ENCODE measurements at regions not wholly inside any gene's neighbourhood (a gene's known extent, or its start where the extent isn't known, plus 50 kb on each side); places are given as distances from the start of the nearest gene placed in this dataset.

DNA sequence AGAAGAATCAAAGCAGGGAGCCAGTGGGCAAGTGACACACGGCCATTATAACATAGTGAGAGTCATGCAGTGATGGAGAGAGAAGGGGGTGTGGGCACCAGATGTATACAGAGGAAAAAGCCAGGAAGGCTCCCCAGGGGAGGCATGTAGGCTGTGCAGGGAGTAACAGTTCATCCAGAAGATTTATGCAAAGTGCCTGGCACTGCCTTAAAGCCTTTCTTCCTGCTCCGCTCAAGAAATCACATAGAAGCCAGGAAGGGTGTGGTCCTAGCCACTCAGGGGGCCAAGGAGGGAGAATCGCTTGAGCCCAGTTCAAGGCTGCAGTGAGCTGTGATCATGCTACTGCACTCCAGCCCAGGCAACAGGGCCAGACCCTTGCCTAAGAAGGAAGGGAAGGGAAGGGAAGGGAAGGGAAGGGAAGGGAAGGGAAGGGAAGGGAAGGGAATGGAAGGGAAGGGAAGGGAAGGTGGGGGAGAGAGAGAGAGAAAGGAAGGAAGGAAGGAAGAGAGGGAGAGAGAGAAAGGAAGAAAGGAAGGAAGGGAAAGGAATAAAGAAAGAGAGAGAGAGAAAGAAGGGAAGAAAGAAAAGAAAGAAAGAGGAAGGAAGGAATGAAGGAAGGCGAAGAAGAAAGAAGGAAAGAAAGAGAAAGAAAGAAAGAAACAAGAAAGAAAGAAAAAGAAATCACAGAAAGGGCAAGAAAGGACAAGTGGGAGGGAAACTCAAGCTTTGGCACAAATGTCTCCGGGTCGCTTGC is 89.8 kb downstream of the LHX2 start:
- in situ Hi-C loops (cut with MboI; ENCODE audit: low sequenced_read_pairs, unreplicated experiment), result no loop called here
- TF ChIP-seq, protein P1, sequence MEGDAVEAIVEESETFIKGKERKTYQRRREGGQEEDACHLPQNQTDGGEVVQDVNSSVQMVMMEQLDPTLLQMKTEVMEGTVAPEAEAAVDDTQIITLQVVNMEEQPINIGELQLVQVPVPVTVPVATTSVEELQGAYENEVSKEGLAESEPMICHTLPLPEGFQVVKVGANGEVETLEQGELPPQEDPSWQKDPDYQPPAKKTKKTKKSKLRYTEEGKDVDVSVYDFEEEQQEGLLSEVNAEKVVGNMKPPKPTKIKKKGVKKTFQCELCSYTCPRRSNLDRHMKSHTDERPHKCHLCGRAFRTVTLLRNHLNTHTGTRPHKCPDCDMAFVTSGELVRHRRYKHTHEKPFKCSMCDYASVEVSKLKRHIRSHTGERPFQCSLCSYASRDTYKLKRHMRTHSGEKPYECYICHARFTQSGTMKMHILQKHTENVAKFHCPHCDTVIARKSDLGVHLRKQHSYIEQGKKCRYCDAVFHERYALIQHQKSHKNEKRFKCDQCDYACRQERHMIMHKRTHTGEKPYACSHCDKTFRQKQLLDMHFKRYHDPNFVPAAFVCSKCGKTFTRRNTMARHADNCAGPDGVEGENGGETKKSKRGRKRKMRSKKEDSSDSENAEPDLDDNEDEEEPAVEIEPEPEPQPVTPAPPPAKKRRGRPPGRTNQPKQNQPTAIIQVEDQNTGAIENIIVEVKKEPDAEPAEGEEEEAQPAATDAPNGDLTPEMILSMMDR (IDR thresholded peaks at IDR 0.05; ENCODE audit: borderline replicate concordance, control extremely low read depth, extremely low read depth, insufficient read depth, missing control alignments), result no peak

GRCh38 chr9:124101969-124102345 is 90.4 kb downstream of the LHX2 start:
- DNase-seq (ENCODE audit: low spot score), result no peak
- TF ChIP-seq, protein P1 (IDR thresholded peaks at IDR 0.05; ENCODE audit: borderline replicate concordance, control extremely low read depth, extremely low read depth, insufficient read depth, missing control alignments), result no peak
- in situ Hi-C loops (cut with MboI; ENCODE audit: low sequenced_read_pairs, unreplicated experiment), result no loop called here

More for the DNA sequence above, 89.8 kb downstream of the LHX2 start:
- DNase-seq (ENCODE audit: low spot score), result no peak

DNA sequence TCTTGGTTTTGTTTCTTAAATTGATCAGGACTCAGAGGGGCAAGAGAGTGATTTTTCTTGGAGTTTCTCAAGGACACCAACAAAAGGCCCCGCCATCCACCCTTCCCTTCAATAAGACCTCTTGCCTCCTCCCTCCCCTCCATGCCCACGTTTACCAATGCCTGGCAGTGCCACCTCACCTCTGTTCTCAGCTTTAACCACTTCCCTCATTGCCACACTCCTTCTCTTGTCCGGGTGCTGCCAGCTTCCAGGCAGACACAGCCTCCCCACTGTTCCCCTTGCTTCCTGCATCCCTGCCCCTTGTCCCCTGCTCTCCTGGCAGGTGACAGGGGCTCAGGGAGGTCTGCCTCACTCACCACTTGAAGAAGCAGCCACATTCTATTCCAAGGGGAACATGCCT is 90.8 kb downstream of the LHX2 start:
- no peak for DNase-seq (ENCODE audit: low spot score)
- in situ Hi-C loops (cut with MboI; ENCODE audit: low sequenced_read_pairs, unreplicated experiment), result no loop called here
- TF ChIP-seq, protein P1 (IDR thresholded peaks at IDR 0.05; ENCODE audit: borderline replicate concordance, control extremely low read depth, extremely low read depth, insufficient read depth, missing control alignments), result no peak

GRCh38 chr9:124105266-124105665 is 93.7 kb downstream of the LHX2 start:
- DNase-seq (ENCODE audit: low spot score), result no peak
- TF ChIP-seq, protein P1 (IDR thresholded peaks at IDR 0.05; ENCODE audit: borderline replicate concordance, control extremely low read depth, extremely low read depth, insufficient read depth, missing control alignments), result no peak
- in situ Hi-C loops (cut with MboI; ENCODE audit: low sequenced_read_pairs, unreplicated experiment), result no loop called here

- in situ Hi-C loops (cut with MboI; ENCODE audit: low sequenced_read_pairs, unreplicated experiment), result no loop called here
- no peak for DNase-seq (ENCODE audit: low spot score)
Measured at GRCh38 chr9:124108216-124108615, 96.6 kb downstream of the LHX2 start.

GRCh38 chr9:124110307-124110915 is 98.8 kb downstream of the LHX2 start:
- TF ChIP-seq, protein P1 (IDR thresholded peaks at IDR 0.05; ENCODE audit: borderline replicate concordance, control extremely low read depth, extremely low read depth, insufficient read depth, missing control alignments), result no peak
- peak; percentile 76 for DNase-seq (ENCODE audit: low spot score)
- in situ Hi-C loops (cut with MboI; ENCODE audit: low sequenced_read_pairs, unreplicated experiment), result no loop called here

More at GRCh38 chr9:124108216-124108615, 96.6 kb downstream of the LHX2 start:
- TF ChIP-seq, protein P1 (IDR thresholded peaks at IDR 0.05; ENCODE audit: borderline replicate concordance, control extremely low read depth, extremely low read depth, insufficient read depth, missing control alignments), result no peak

Measured in GM13976 (cell line).